Naive thymus-derived CD8-positive, alpha-beta T cell (primary cell): ENCODE measurements at regions not wholly inside any gene's neighbourhood (a gene's known extent, or its start where the extent isn't known, plus 50 kb on each side); places are given as distances from the start of the nearest gene placed in this dataset.
"Not testable (repeated sequence)": the region's sequence is repeated elsewhere in the genome, so short reads cannot be mapped to it uniquely, and the experiment has no call there.

Source experiments
- ATAC-seq, 2 donors: fragments of 150-1000 bp; cut with Tn5 transposase in 1 of 2; sonication (Bioruptor Pico), chemical (Tn5 transposase) in 1 of 2; 1 replicate in 1 of 2; 2 replicates in 1 of 2; pipeline ENCODE4 v1.10.0; 2021; ENCODE audit warnings: mild to moderate bottlenecking in 2 of 2, moderate library complexity in 2 of 2
- POLR2A ChIA-PET: fragments of 350-600 bp; sonication (Branson Sonifier 250); formaldehyde crosslinking; loops from one replicate; lab custom pipeline; 2021; ENCODE audit warnings: antibody characterized with exemption; lab: Charles Lee
- DNase-seq, 10 donors: peaks; one replicate each; pipeline versions ENCODE4 v3.0.0 to v3.0.0-alpha.2; 2020 to 2022
- H3K27ac Mint-ChIP-seq, 10 donors: one replicate each; pipeline ENCODE4 v1.8.0; 2020 to 2022; ENCODE audit warnings: mild to moderate bottlenecking in 10 of 10, mixed read lengths in 10 of 10, moderate library complexity in 4 of 10, inconsistent platforms in 1 of 10
- H3K27me3 Mint-ChIP-seq, 5 donors: one replicate each; pipeline ENCODE4 v1.8.0; 2021 to 2022; ENCODE audit warnings: mixed read lengths in 5 of 5
- H3K36me3 Mint-ChIP-seq, 3 donors: one replicate each; pipeline ENCODE4 v1.8.0; 2020 to 2022; ENCODE audit warnings: mixed read lengths in 3 of 3, mild to moderate bottlenecking in 2 of 3, inconsistent platforms in 1 of 3
- H3K4me1 Mint-ChIP-seq, 4 donors: one replicate each; pipeline ENCODE4 v1.8.0; 2021 to 2022; ENCODE audit warnings: mixed read lengths in 4 of 4
- H3K4me3 Mint-ChIP-seq, 10 donors: one replicate each; pipeline ENCODE4 v1.8.0; 2020 to 2022; ENCODE audit warnings: mild to moderate bottlenecking in 10 of 10, mixed read lengths in 10 of 10, moderate library complexity in 6 of 10, inconsistent platforms in 1 of 10
- H3K9me3 Mint-ChIP-seq, 9 donors: one replicate each; pipeline ENCODE4 v1.8.0; 2020 to 2022; ENCODE audit warnings: mixed read lengths in 9 of 9, mild to moderate bottlenecking in 3 of 9, inconsistent platforms in 1 of 9, moderate library complexity in 1 of 9

DNA sequence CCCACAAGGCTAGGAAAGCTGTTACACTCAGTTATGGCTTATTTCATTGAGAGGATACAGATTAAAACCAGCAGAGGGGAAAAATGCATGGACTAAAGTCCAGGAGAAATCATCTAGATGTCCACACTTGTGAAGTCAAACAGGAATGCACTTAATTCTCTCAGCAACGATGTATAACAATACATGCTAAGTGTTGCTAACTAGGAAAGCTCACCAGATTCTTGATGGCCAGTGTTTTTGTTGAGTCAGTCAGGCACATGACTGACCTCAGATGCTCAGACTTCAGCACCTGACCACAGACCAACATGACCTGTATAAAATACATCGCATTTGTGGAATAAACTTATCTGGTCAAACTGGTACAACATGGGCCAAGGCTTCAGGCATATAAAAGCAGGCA, 470.2 kb upstream of the PRR20A start:
- H3K27me3 Mint-ChIP-seq: no peaks in the 10 kb centered on the region

DNA sequence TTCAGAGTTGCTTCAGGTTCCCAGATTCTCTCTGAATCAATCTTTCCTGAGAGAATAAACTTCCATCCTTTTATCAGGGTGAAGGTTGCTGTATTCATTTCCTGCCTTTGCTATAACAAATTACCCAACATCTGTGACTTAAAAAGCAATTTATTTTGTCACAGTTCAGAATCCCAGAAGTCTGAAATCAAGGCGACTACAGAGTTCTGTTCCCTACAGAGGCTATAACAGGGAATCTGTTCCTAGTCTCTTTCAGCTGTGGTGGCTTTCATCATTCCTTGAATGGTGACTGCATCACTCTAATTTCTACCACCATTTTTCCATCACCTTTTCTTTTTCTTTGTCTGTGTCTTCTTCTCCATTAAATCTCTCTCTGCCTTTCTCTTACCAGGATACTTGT, 459.3 kb upstream of the PRR20A start:
- no peak overlapping the region for H3K27ac Mint-ChIP-seq
- POLR2A ChIA-PET: no interaction called here
- no peaks in the 10 kb centered on the region for H3K27me3 Mint-ChIP-seq
- no peak for DNase-seq
- ATAC-seq: no peak
- H3K9me3 Mint-ChIP-seq: peaks cover 6 to 36% (median 17%) of the 10 kb centered on the region in 9 donors
- H3K36me3 Mint-ChIP-seq: peaks cover 0 to 11% (median 0%) of the 10 kb centered on the region in 3 donors
- H3K4me3 Mint-ChIP-seq: no peak overlapping the region
- no peaks in the 10 kb centered on the region for H3K4me1 Mint-ChIP-seq

More for the DNA sequence above, 470.2 kb upstream of the PRR20A start:
- H3K9me3 Mint-ChIP-seq: peaks cover 0 to 31% (median 11%) of the 10 kb centered on the region in 9 donors
- POLR2A ChIA-PET: no interaction called here
- H3K27ac Mint-ChIP-seq: no peak overlapping the region
- H3K36me3 Mint-ChIP-seq: no peaks in the 10 kb centered on the region
- no peaks in the 10 kb centered on the region for H3K4me1 Mint-ChIP-seq
- DNase-seq: no peak
- no peak overlapping the region for H3K4me3 Mint-ChIP-seq
- no peak for ATAC-seq

- Mint-ChIP-seq H3K36me3 (no peaks in the 10 kb centered on the region), H3K9me3 (peaks cover 0 to 14% (median 8%) of the 10 kb centered on the region in 9 donors), H3K27me3 (no peaks in the 10 kb centered on the region), H3K4me1 (no peaks in the 10 kb centered on the region), H3K4me3 (no peak overlapping the region), H3K27ac (no peak overlapping the region)
- POLR2A ChIA-PET: no interaction called here
- ATAC-seq (no peak), DNase-seq (no peak)
Measured at GRCh38 chr13:56687131-56687530, 453.6 kb upstream of the PRR20A start.

- Mint-ChIP-seq H3K9me3 (peaks cover 4 to 29% (median 16%) of the 10 kb centered on the region in 9 donors), H3K4me1 (no peaks in the 10 kb centered on the region), H3K36me3 (peaks cover 0 to 4% (median 0%) of the 10 kb centered on the region in 3 donors), H3K27ac (no peak overlapping the region), H3K27me3 (no peaks in the 10 kb centered on the region), H3K4me3 (no peak overlapping the region)
- POLR2A ChIA-PET: no interaction called here
- ATAC-seq (no peak), DNase-seq (no peak)
Measured at GRCh38 chr13:56697011-56697410, 443.7 kb upstream of the PRR20A start.

GRCh38 chr13:56700324-56700723, 440.4 kb upstream of the PRR20A start:
- POLR2A ChIA-PET: no interaction called here
- DNase-seq (no peak), ATAC-seq (no peak)
- Mint-ChIP-seq H3K27ac (no peak overlapping the region), H3K4me1 (no peaks in the 10 kb centered on the region), H3K9me3 (peaks cover 4 to 40% (median 13%) of the 10 kb centered on the region in 9 donors), H3K4me3 (no peak overlapping the region), H3K36me3 (peaks cover 0 to 5% (median 0%) of the 10 kb centered on the region in 3 donors), H3K27me3 (no peaks in the 10 kb centered on the region)

GRCh38 chr13:56706485-56706884, 434.2 kb upstream of the PRR20A start:
- Mint-ChIP-seq H3K36me3 (peaks cover 0 to 5% (median 0%) of the 10 kb centered on the region in 3 donors), H3K4me3 (no peak overlapping the region), H3K27ac (no peak overlapping the region), H3K9me3 (peaks cover 7 to 29% (median 13%) of the 10 kb centered on the region in 9 donors), H3K4me1 (no peaks in the 10 kb centered on the region), H3K27me3 (no peaks in the 10 kb centered on the region)
- ATAC-seq (no peak), DNase-seq (no peak)
- POLR2A ChIA-PET: no interaction called here

DNA sequence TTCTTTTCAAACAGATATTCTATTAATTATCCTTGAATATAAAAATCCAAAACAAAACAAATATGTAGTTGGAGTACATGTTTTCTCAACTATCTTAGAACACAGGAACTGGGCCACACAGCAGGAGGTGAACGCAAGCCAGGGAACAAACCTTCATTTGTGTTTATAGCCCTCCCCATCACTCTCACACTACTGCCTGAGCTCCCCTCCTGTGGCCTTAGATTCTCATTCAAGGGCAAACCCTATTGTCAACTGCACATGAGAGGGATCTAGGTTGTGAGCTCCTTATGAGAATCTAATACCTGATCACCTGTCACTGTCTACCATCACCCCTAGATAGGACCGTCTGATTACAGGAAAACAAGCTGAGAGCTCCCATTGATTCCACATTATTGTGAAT, 427.1 kb upstream of the PRR20A start:
- ATAC-seq: no peak
- Mint-ChIP-seq H3K4me1 (no peaks in the 10 kb centered on the region), H3K27ac (no peak overlapping the region)

GRCh38 chr13:56718791-56719190, 421.9 kb upstream of the PRR20A start:
- POLR2A ChIA-PET: no interaction called here
- ATAC-seq (no peak), DNase-seq (no peak)
- no peak overlapping the region for H3K4me3 Mint-ChIP-seq
- no peaks in the 10 kb centered on the region for H3K36me3 Mint-ChIP-seq
- H3K27ac Mint-ChIP-seq: no peak overlapping the region
- no peaks in the 10 kb centered on the region for H3K4me1 Mint-ChIP-seq
- peaks cover 0 to 37% (median 9%) of the 10 kb centered on the region in 9 donors for H3K9me3 Mint-ChIP-seq
- H3K27me3 Mint-ChIP-seq: no peaks in the 10 kb centered on the region

More for the DNA sequence above, 427.1 kb upstream of the PRR20A start:
- POLR2A ChIA-PET: no interaction called here
- no peaks in the 10 kb centered on the region for H3K27me3 Mint-ChIP-seq
- H3K9me3 Mint-ChIP-seq: peaks cover 0 to 28% (median 11%) of the 10 kb centered on the region in 9 donors
- DNase-seq: no peak
- H3K36me3 Mint-ChIP-seq: no peaks in the 10 kb centered on the region
- H3K4me3 Mint-ChIP-seq: no peak overlapping the region

DNA sequence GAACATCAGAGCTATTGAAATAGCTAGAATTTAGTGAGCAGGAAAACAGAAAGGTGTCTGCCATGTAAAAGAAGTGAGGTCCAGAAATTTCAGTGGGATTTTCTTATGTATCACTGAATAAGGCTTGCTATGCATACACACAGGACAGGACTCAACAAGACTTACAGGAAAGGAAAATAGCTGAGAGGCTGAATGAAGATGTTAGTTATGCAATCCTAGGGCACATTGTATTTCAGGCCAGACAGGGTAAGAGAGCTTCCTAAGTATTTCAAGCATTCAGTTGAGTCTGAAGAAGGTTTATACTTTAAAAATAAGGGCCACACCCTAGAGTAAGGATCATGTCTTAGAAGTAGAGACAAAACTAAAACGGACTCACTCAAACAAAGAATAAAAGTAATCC, 419.9 kb upstream of the PRR20A start:
- POLR2A ChIA-PET: no interaction called here
- DNase-seq (no peak), ATAC-seq (no peak)
- Mint-ChIP-seq H3K4me3 (no peak overlapping the region), H3K36me3 (no peaks in the 10 kb centered on the region), H3K4me1 (no peaks in the 10 kb centered on the region), H3K27ac (no peak overlapping the region), H3K9me3 (peaks cover 0 to 37% (median 9%) of the 10 kb centered on the region in 9 donors), H3K27me3 (no peaks in the 10 kb centered on the region)

GRCh38 chr13:56735537-56735942, 405.2 kb upstream of the PRR20A start:
- POLR2A ChIA-PET: no interaction called here
- Mint-ChIP-seq H3K36me3 (no peaks in the 10 kb centered on the region), H3K4me1 (no peaks in the 10 kb centered on the region), H3K9me3 (peaks cover 0 to 25% (median 10%) of the 10 kb centered on the region in 9 donors), H3K27me3 (no peaks in the 10 kb centered on the region), H3K4me3 (no peak overlapping the region), H3K27ac (no peak overlapping the region)
- DNase-seq (no peak), ATAC-seq (no peak)

- Mint-ChIP-seq H3K9me3 (peaks cover 0 to 25% (median 10%) of the 10 kb centered on the region in 9 donors), H3K4me3 (no peak overlapping the region), H3K27me3 (no peaks in the 10 kb centered on the region), H3K27ac (no peak overlapping the region), H3K36me3 (no peaks in the 10 kb centered on the region), H3K4me1 (no peaks in the 10 kb centered on the region)
- DNase-seq (no peak), ATAC-seq (no peak)
- POLR2A ChIA-PET: no interaction called here
Measured at GRCh38 chr13:56736966-56737365, 403.8 kb upstream of the PRR20A start.

GRCh38 chr13:56752636-56753035, 388.1 kb upstream of the PRR20A start:
- Mint-ChIP-seq H3K4me3 (no peak overlapping the region), H3K9me3 (peaks cover 4 to 26% (median 11%) of the 10 kb centered on the region in 9 donors), H3K4me1 (no peaks in the 10 kb centered on the region), H3K36me3 (no peaks in the 10 kb centered on the region), H3K27me3 (no peaks in the 10 kb centered on the region), H3K27ac (no peak overlapping the region)
- DNase-seq (no peak), ATAC-seq (no peak)
- POLR2A ChIA-PET: no interaction called here

DNA sequence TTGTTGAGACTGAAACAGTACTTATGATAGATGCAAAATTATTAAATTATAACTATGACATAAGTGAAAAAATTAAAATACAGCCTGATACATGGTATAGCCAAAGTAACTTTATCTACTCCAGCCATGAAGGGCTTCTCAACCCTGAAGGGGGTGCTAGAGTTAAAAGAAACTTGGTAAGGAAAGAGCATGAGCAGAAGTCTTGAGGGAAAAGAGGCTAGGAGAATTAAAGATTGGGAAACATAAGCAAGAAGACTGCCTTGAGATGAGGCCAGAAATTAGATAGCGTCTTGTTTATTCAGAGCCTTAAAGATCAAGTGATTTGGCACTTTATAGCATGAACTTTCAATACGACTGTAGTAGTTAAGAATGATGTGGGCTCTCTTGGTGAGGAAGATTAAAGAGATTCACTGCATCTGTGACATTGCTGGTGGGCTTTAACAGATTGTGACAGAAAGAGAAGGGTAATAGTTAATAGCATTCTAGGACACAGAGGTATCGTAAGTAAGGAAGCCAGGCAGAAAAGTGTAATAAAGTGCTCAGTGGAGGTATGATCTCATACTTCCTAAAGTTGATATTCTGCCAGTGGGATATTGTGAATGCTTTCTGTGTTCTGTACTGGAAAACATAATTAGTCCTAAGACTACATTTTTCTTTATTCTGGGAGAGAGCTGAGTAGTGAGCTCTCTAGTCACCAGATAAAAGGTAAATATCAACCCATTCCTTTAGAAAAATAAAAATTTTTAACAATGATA, 385.4 kb upstream of the PRR20A start:
- H3K4me1 Mint-ChIP-seq: no peaks in the 10 kb centered on the region
- no peak for ATAC-seq

GRCh38 chr13:56763333-56763732, 377.4 kb upstream of the PRR20A start:
- POLR2A ChIA-PET, H3K27me3 Mint-ChIP-seq, DNase-seq, ATAC-seq, H3K4me1 Mint-ChIP-seq, H3K36me3 Mint-ChIP-seq, H3K27ac Mint-ChIP-seq, H3K4me3 Mint-ChIP-seq: not testable (repeated sequence)
- peaks cover 5 to 54% (median 25%) of the 10 kb centered on the region in 9 donors for H3K9me3 Mint-ChIP-seq

More for the DNA sequence above, 385.4 kb upstream of the PRR20A start:
- DNase-seq: no peak
- POLR2A ChIA-PET: no interaction called here
- H3K27me3 Mint-ChIP-seq: no peaks in the 10 kb centered on the region
- peaks cover 2 to 24% (median 7%) of the 10 kb centered on the region in 9 donors for H3K9me3 Mint-ChIP-seq
- no peak overlapping the region for H3K27ac Mint-ChIP-seq
- no peak overlapping the region for H3K4me3 Mint-ChIP-seq
- peaks cover 0 to 1% (median 0%) of the 10 kb centered on the region in 3 donors for H3K36me3 Mint-ChIP-seq
